ENCODE measurements at regions not wholly inside any gene's neighbourhood (a gene's known extent, or its start where the extent isn't known, plus 50 kb on each side); places are given as distances from the start of the nearest gene placed in this dataset.

GRCh38 chr2:217404236-217404760, 544.4 kb upstream of the TNP1 start:
- Histone ChIP-seq H3K36me3 (ENCODE audit: insufficient read depth, low read length) (no peaks in the 10 kb centered on the region), H3K4me3 (ENCODE audit: low read length) (no peak overlapping the region), H3K9me3 (ENCODE audit: insufficient read depth, low read depth, low read length) (no peaks in the 10 kb centered on the region), H3K4me1 (ENCODE audit: insufficient read depth, low read length) (peaks cover 17% of the 10 kb centered on the region), H3K9ac (ENCODE audit: low read depth, low read length) (no peak overlapping the region), H3K27me3 (ENCODE audit: insufficient read depth, low read length) (no peaks in the 10 kb centered on the region), H3K27ac (ENCODE audit: low read depth, low read length) (no peak overlapping the region)
- WGBS: 80% methylated on average over 2 of the region's 2 CpGs

- Histone ChIP-seq H3K27ac (ENCODE audit: low read depth, low read length) (no peak overlapping the region), H3K4me3 (ENCODE audit: low read length) (no peak overlapping the region), H3K9ac (ENCODE audit: low read depth, low read length) (no peak overlapping the region), H3K9me3 (ENCODE audit: insufficient read depth, low read depth, low read length) (no peaks in the 10 kb centered on the region), H3K27me3 (ENCODE audit: insufficient read depth, low read length) (no peaks in the 10 kb centered on the region), H3K4me1 (ENCODE audit: insufficient read depth, low read length) (peaks cover 17% of the 10 kb centered on the region), H3K36me3 (ENCODE audit: insufficient read depth, low read length) (no peaks in the 10 kb centered on the region)
- WGBS: 85% methylated on average over 6 of the region's 6 CpGs
Observed at GRCh38 chr2:217402761-217403383, 543.0 kb upstream of the TNP1 start.

- H3K4me1 ChIP-seq (ENCODE audit: insufficient read depth, low read length): peaks cover 17% of the 10 kb centered on the region
- H3K4me3 ChIP-seq (ENCODE audit: low read length): no peak overlapping the region
- no peak overlapping the region for H3K27ac ChIP-seq (ENCODE audit: low read depth, low read length)
- no peak overlapping the region for H3K9ac ChIP-seq (ENCODE audit: low read depth, low read length)
- no peaks in the 10 kb centered on the region for H3K9me3 ChIP-seq (ENCODE audit: insufficient read depth, low read depth, low read length)
- H3K36me3 ChIP-seq (ENCODE audit: insufficient read depth, low read length): no peaks in the 10 kb centered on the region
- no peaks in the 10 kb centered on the region for H3K27me3 ChIP-seq (ENCODE audit: insufficient read depth, low read length)
- WGBS: 96% methylated on average over 2 of the region's 3 CpGs
Observed at GRCh38 chr2:217402144-217402543, 542.3 kb upstream of the TNP1 start.

GRCh38 chr2:217399291-217399690, 539.4 kb upstream of the TNP1 start:
- H3K9ac ChIP-seq (ENCODE audit: low read depth, low read length): no peak overlapping the region
- no peaks in the 10 kb centered on the region for H3K27me3 ChIP-seq (ENCODE audit: insufficient read depth, low read length)
- no peaks in the 10 kb centered on the region for H3K9me3 ChIP-seq (ENCODE audit: insufficient read depth, low read depth, low read length)
- peaks cover 10% of the 10 kb centered on the region for H3K4me1 ChIP-seq (ENCODE audit: insufficient read depth, low read length)
- 92% methylated on average over 3 of the region's 5 CpGs for WGBS
- no peak overlapping the region for H3K4me3 ChIP-seq (ENCODE audit: low read length)
- no peak overlapping the region for H3K27ac ChIP-seq (ENCODE audit: low read depth, low read length)
- no peaks in the 10 kb centered on the region for H3K36me3 ChIP-seq (ENCODE audit: insufficient read depth, low read length)

GRCh38 chr2:217398860-217399259, 539.0 kb upstream of the TNP1 start:
- Histone ChIP-seq H3K9me3 (ENCODE audit: insufficient read depth, low read depth, low read length) (no peaks in the 10 kb centered on the region), H3K27ac (ENCODE audit: low read depth, low read length) (no peak overlapping the region)
- 88% methylated on average over 9 of the region's 9 CpGs for WGBS

GRCh38 chr2:217398101-217398500, 538.2 kb upstream of the TNP1 start:
- Histone ChIP-seq H3K36me3 (ENCODE audit: insufficient read depth, low read length) (no peaks in the 10 kb centered on the region), H3K27me3 (ENCODE audit: insufficient read depth, low read length) (no peaks in the 10 kb centered on the region), H3K9ac (ENCODE audit: low read depth, low read length) (no peak overlapping the region), H3K9me3 (ENCODE audit: insufficient read depth, low read depth, low read length) (no peaks in the 10 kb centered on the region), H3K4me3 (ENCODE audit: low read length) (no peak overlapping the region), H3K27ac (ENCODE audit: low read depth, low read length) (no peak overlapping the region), H3K4me1 (ENCODE audit: insufficient read depth, low read length) (no peaks in the 10 kb centered on the region; the same call in 1 of the 2 replicates)
- 88% methylated on average over 7 of the region's 7 CpGs for WGBS

More at GRCh38 chr2:217398860-217399259, 539.0 kb upstream of the TNP1 start:
- H3K36me3 ChIP-seq (ENCODE audit: insufficient read depth, low read length): no peaks in the 10 kb centered on the region
- no peak overlapping the region for H3K4me3 ChIP-seq (ENCODE audit: low read length)
- no peaks in the 10 kb centered on the region for H3K27me3 ChIP-seq (ENCODE audit: insufficient read depth, low read length)
- H3K9ac ChIP-seq (ENCODE audit: low read depth, low read length): no peak overlapping the region
- peaks cover 6% of the 10 kb centered on the region for H3K4me1 ChIP-seq (ENCODE audit: insufficient read depth, low read length)

- H3K4me3 ChIP-seq (ENCODE audit: low read length): no peak overlapping the region
- WGBS: 89% methylated on average over 2 of the region's 2 CpGs
- H3K9me3 ChIP-seq (ENCODE audit: insufficient read depth, low read depth, low read length): no peaks in the 10 kb centered on the region
- H3K27me3 ChIP-seq (ENCODE audit: insufficient read depth, low read length): no peaks in the 10 kb centered on the region
- H3K9ac ChIP-seq (ENCODE audit: low read depth, low read length): no peak overlapping the region
- H3K4me1 ChIP-seq (ENCODE audit: insufficient read depth, low read length): no peaks in the 10 kb centered on the region
- no peak overlapping the region for H3K27ac ChIP-seq (ENCODE audit: low read depth, low read length)
- H3K36me3 ChIP-seq (ENCODE audit: insufficient read depth, low read length): no peaks in the 10 kb centered on the region
Observed at GRCh38 chr2:217396586-217396985, 536.7 kb upstream of the TNP1 start.

- 76% methylated on average over 2 of the region's 2 CpGs for WGBS
- Histone ChIP-seq H3K36me3 (ENCODE audit: insufficient read depth, low read length) (no peaks in the 10 kb centered on the region), H3K4me3 (ENCODE audit: low read length) (no peak overlapping the region), H3K4me1 (ENCODE audit: insufficient read depth, low read length) (no peaks in the 10 kb centered on the region), H3K9ac (ENCODE audit: low read depth, low read length) (no peak overlapping the region), H3K27ac (ENCODE audit: low read depth, low read length) (no peak overlapping the region), H3K27me3 (ENCODE audit: insufficient read depth, low read length) (no peaks in the 10 kb centered on the region), H3K9me3 (ENCODE audit: insufficient read depth, low read depth, low read length) (no peaks in the 10 kb centered on the region)
Observed at GRCh38 chr2:217396165-217396564, 536.3 kb upstream of the TNP1 start.

GRCh38 chr2:217394510-217395351, 534.9 kb upstream of the TNP1 start:
- 93% methylated on average over 6 of the region's 8 CpGs for WGBS

GRCh38 chr2:217393585-217394032, 533.7 kb upstream of the TNP1 start:
- H3K4me1 ChIP-seq (ENCODE audit: insufficient read depth, low read length): no peaks in the 10 kb centered on the region
- 91% methylated on average over 4 of the region's 4 CpGs for WGBS
- no peaks in the 10 kb centered on the region for H3K36me3 ChIP-seq (ENCODE audit: insufficient read depth, low read length)
- peaks cover 6% of the 10 kb centered on the region; the same call in 1 of the 2 replicates for H3K9me3 ChIP-seq (ENCODE audit: insufficient read depth, low read depth, low read length)
- H3K27ac ChIP-seq (ENCODE audit: low read depth, low read length): no peak overlapping the region
- no peaks in the 10 kb centered on the region for H3K27me3 ChIP-seq (ENCODE audit: insufficient read depth, low read length)
- H3K9ac ChIP-seq (ENCODE audit: low read depth, low read length): no peak overlapping the region
- H3K4me3 ChIP-seq (ENCODE audit: low read length): no peak overlapping the region

More at GRCh38 chr2:217394510-217395351, 534.9 kb upstream of the TNP1 start:
- H3K9ac ChIP-seq (ENCODE audit: low read depth, low read length): no peak overlapping the region
- H3K27ac ChIP-seq (ENCODE audit: low read depth, low read length): no peak overlapping the region
- H3K4me1 ChIP-seq (ENCODE audit: insufficient read depth, low read length): no peaks in the 10 kb centered on the region
- H3K36me3 ChIP-seq (ENCODE audit: insufficient read depth, low read length): no peaks in the 10 kb centered on the region
- no peaks in the 10 kb centered on the region for H3K27me3 ChIP-seq (ENCODE audit: insufficient read depth, low read length)
- peaks cover 4% of the 10 kb centered on the region; the same call in 1 of the 2 replicates for H3K9me3 ChIP-seq (ENCODE audit: insufficient read depth, low read depth, low read length)
- no peak overlapping the region for H3K4me3 ChIP-seq (ENCODE audit: low read length)

- peaks cover 6% of the 10 kb centered on the region; the same call in 1 of the 2 replicates for H3K9me3 ChIP-seq (ENCODE audit: insufficient read depth, low read depth, low read length)
- H3K9ac ChIP-seq (ENCODE audit: low read depth, low read length): no peak overlapping the region
- H3K27me3 ChIP-seq (ENCODE audit: insufficient read depth, low read length): no peaks in the 10 kb centered on the region
- WGBS: 95% methylated on average over 5 of the region's 5 CpGs
- no peaks in the 10 kb centered on the region for H3K4me1 ChIP-seq (ENCODE audit: insufficient read depth, low read length)
- H3K27ac ChIP-seq (ENCODE audit: low read depth, low read length): no peak overlapping the region
- H3K4me3 ChIP-seq (ENCODE audit: low read length): no peak overlapping the region
- no peaks in the 10 kb centered on the region for H3K36me3 ChIP-seq (ENCODE audit: insufficient read depth, low read length)
Observed at GRCh38 chr2:217392930-217393584, 533.2 kb upstream of the TNP1 start.
